Keratinocyte (primary cell): ENCODE measurements at regions not wholly inside any gene's neighbourhood (a gene's known extent, or its start where the extent isn't known, plus 50 kb on each side); places are given as distances from the start of the nearest gene placed in this dataset.

ENCODE experiments used
- CTCF ChIP-seq, 3 experiments: IDR thresholded peaks in 1 of 3; conservative IDR thresholded peaks in 1 of 3; optimal IDR thresholded peaks in 1 of 3; 2 replicates in 2 of 3; 3 replicates in 1 of 3; pipeline versions ENCODE3 to v1.5.1; 2011; ENCODE audit warnings: low read length in 3 of 3, mild to moderate bottlenecking in 3 of 3, moderate library complexity in 2 of 3, control low read depth in 1 of 3, inconsistent platforms in 1 of 3; ENCODE audit not compliant: insufficient read depth in 2 of 3; ENCODE audit errors: extremely low read depth in 1 of 3
- EZH2 ChIP-seq: IDR thresholded peaks from one replicate; pipeline ENCODE4 v1.6.1; 2012; ENCODE audit warnings: inconsistent platforms, mild to moderate bottlenecking, low read length, moderate library complexity

- TF ChIP-seq CTCF (optimal IDR thresholded peaks at IDR 0.05 in 1 of 3, IDR thresholded peaks at IDR 0.05 in 1 of 3, conservative IDR thresholded peaks at IDR 0.05 in 1 of 3; ENCODE audit: extremely low read depth in 1 of 3, insufficient read depth in 2 of 3, low read length in 3 of 3) (no peak), EZH2 (no peak)
Measured at GRCh38 chr1:98054786-98055185, 134.0 kb upstream of the DPYD start.
